Osteoblast (primary cell): ENCODE measurements at regions not wholly inside any gene's neighbourhood (a gene's known extent, or its start where the extent isn't known, plus 50 kb on each side); places are given as distances from the start of the nearest gene placed in this dataset.
"Not testable (repeated sequence)": the region's sequence is repeated elsewhere in the genome, so short reads cannot be mapped to it uniquely, and the experiment has no call there.

Experiments used
- DNase-seq: peaks from one replicate; pipeline ENCODE4 v3.0.0; 2011; ENCODE audit warnings: low spot score, mixed read lengths; ENCODE audit not compliant: insufficient read length; ENCODE audit errors: missing footprints
- H2AFZ ChIP-seq: 2 replicates; pipeline ENCODE4 v1.6.0; 2011; ENCODE audit warnings: mild to moderate bottlenecking, low read length
- H3K27ac ChIP-seq: 2 replicates; pipeline ENCODE4 v1.5.1; 2011; ENCODE audit warnings: mild to moderate bottlenecking, low read depth, low read length, moderate library complexity
- H3K27me3 ChIP-seq: 2 replicates; pipeline ENCODE4 v1.6.0; 2012; ENCODE audit warnings: mild to moderate bottlenecking, control low read depth, inconsistent platforms, low read length, moderate library complexity; ENCODE audit not compliant: insufficient read depth
- H3K36me3 ChIP-seq: 2 replicates; pipeline ENCODE4 v1.5.1; 2011; ENCODE audit warnings: mild to moderate bottlenecking, low read length, control low read depth, moderate library complexity; ENCODE audit not compliant: insufficient read depth
- H3K4me1 ChIP-seq: 2 replicates; pipeline ENCODE4 v1.5.1; 2011; ENCODE audit warnings: mild to moderate bottlenecking, low read length, control low read depth, moderate library complexity; ENCODE audit not compliant: insufficient read depth
- H3K4me2 ChIP-seq: 2 replicates; pipeline ENCODE4 v1.6.0; 2011; ENCODE audit warnings: mild to moderate bottlenecking, low read length; ENCODE audit not compliant: insufficient read depth
- H3K4me3 ChIP-seq: fragments of 200-600 bp; sonication (generic); 3 replicates; pipeline ENCODE4 v1.5.1; 2012; ENCODE audit warnings: mild to moderate bottlenecking, low read length, inconsistent platforms; ENCODE audit not compliant: insufficient read depth
- H3K79me2 ChIP-seq: 2 replicates; pipeline ENCODE4 v1.6.0; 2012; ENCODE audit warnings: mild to moderate bottlenecking, low read length, control low read depth, inconsistent platforms; ENCODE audit not compliant: insufficient read depth
- H3K9me3 ChIP-seq: 2 replicates; pipeline ENCODE4 v1.5.1; 2011; ENCODE audit warnings: low read depth, low read length, control low read depth
- H4K20me1 ChIP-seq: 2 replicates; pipeline ENCODE4 v1.6.0; 2012; ENCODE audit warnings: mild to moderate bottlenecking, low read length, control low read depth; ENCODE audit not compliant: insufficient read depth
- CTCF ChIP-seq: IDR thresholded peaks from 2 replicates; pipeline ENCODE4 v1.5.1; 2011; ENCODE audit warnings: mild to moderate bottlenecking, low read depth, low read length, moderate library complexity; ENCODE audit errors: extremely low read depth

- Histone ChIP-seq H3K27me3 (no peaks in the 10 kb centered on the region), H3K36me3 (no peaks in the 10 kb centered on the region), H3K27ac (no peak overlapping the region), H3K4me2 (no peak overlapping the region), H3K79me2 (no peaks in the 10 kb centered on the region), H4K20me1 (no peaks in the 10 kb centered on the region), H3K9me3 (no peaks in the 10 kb centered on the region), H3K4me3 (no peak overlapping the region), H2AFZ (peak overlapping the region; percentile 17), H3K4me1 (peaks cover 4% of the 10 kb centered on the region)
- no peak for TF ChIP-seq CTCF
- no peak for DNase-seq
Observed at GRCh38 chr5:124888622-124889485, 142.4 kb upstream of the ZNF608 start.

GRCh38 chr5:124889486-124889825, 143.0 kb upstream of the ZNF608 start:
- TF ChIP-seq CTCF, result no peak
- Histone ChIP-seq H3K4me1 (peaks cover 4% of the 10 kb centered on the region), H3K4me2 (peak overlapping the region; percentile 26), H2AFZ (no peak overlapping the region), H3K4me3 (no peak overlapping the region), H3K36me3 (no peaks in the 10 kb centered on the region), H3K79me2 (no peaks in the 10 kb centered on the region), H3K27ac (no peak overlapping the region), H3K9me3 (no peaks in the 10 kb centered on the region), H3K27me3 (no peaks in the 10 kb centered on the region), H4K20me1 (no peaks in the 10 kb centered on the region)
- DNase-seq, result peak; percentile 73

GRCh38 chr5:124889850-124890249, 143.4 kb upstream of the ZNF608 start:
- Histone ChIP-seq H4K20me1 (no peaks in the 10 kb centered on the region), H3K27me3 (no peaks in the 10 kb centered on the region), H3K79me2 (no peaks in the 10 kb centered on the region), H3K27ac (no peak overlapping the region), H3K4me1 (peaks cover 4% of the 10 kb centered on the region), H3K4me3 (no peak overlapping the region), H3K4me2 (peak overlapping the region; percentile 26), H3K9me3 (no peaks in the 10 kb centered on the region), H3K36me3 (no peaks in the 10 kb centered on the region), H2AFZ (no peak overlapping the region)
- TF ChIP-seq CTCF, result no peak
- peak; percentile 69 for DNase-seq

GRCh38 chr5:124890442-124890841, 144.0 kb upstream of the ZNF608 start:
- H3K4me1 ChIP-seq, H4K20me1 ChIP-seq, H3K4me3 ChIP-seq, H3K36me3 ChIP-seq, DNase-seq, H3K4me2 ChIP-seq, H3K27me3 ChIP-seq, H3K9me3 ChIP-seq, H3K79me2 ChIP-seq, H3K27ac ChIP-seq, H2AFZ ChIP-seq: not testable (repeated sequence)
